PC-3 (cell line): ENCODE measurements at regions not wholly inside any gene's neighbourhood (a gene's known extent, or its start where the extent isn't known, plus 50 kb on each side); places are given as distances from the start of the nearest gene placed in this dataset.

ENCODE experiments used
- ATAC-seq: fragments of 200-7000 bp; cut with Tn5 transposase; 2 replicates; pipeline ENCODE4 v1.9.1; 2020; ENCODE audit warnings: mild to moderate bottlenecking, moderate library complexity
- BruUV-seq: library from RNA; stranded (reverse); fragments of 400-500 nt; replicated peaks from 2 replicates; lab custom pipeline; 2021; lab: Mats Ljungman, UMichigan
- CTCF ChIA-PET: fragments of 300-600 bp; sonication (Branson Sonifier 250); formaldehyde crosslinking; loops from one replicate; lab custom pipeline; 2022; ENCODE audit warnings: antibody characterized with exemption; lab: Charles Lee
- POLR2A ChIA-PET: fragments of 300-600 bp; sonication (Branson Sonifier 250); formaldehyde crosslinking; loops from one replicate; lab custom pipeline; 2022; ENCODE audit warnings: antibody characterized with exemption; ENCODE audit not compliant: unreplicated experiment; lab: Charles Lee
- DNase-seq: peaks from one replicate; pipeline ENCODE4 v3.0.0-alpha.2; 2015
- H2AFZ ChIP-seq: fragments of 300-600 bp; sonication (generic); 2 replicates; pipeline ENCODE4 v1.6.0; 2016; ENCODE audit warnings: antibody characterized with exemption, low read length
- H3F3A ChIP-seq: fragments of 300-600 bp; sonication (generic); one replicate; pipeline ENCODE4 v1.6.0; 2017; ENCODE audit warnings: antibody characterized with exemption, low read length, control low read depth, mild to moderate bottlenecking; ENCODE audit not compliant: unreplicated experiment
- H3K27ac ChIP-seq: fragments of 300-600 bp; sonication (generic); 2 replicates; pipeline ENCODE4 v1.5.1; 2016; ENCODE audit warnings: mild to moderate bottlenecking, low read length
- H3K27me3 ChIP-seq: fragments of 300-600 bp; sonication (generic); 2 replicates; pipeline ENCODE4 v1.6.1; 2016; ENCODE audit warnings: low read length, mixed read lengths
- H3K36me3 ChIP-seq: fragments of 300-600 bp; sonication (generic); 2 replicates; pipeline ENCODE4 v1.6.1; 2016; ENCODE audit warnings: low read depth, mixed run types, low read length, mixed read lengths
- H3K4me1 ChIP-seq: fragments of 300-600 bp; sonication (generic); 2 replicates; pipeline ENCODE4 v1.5.1; 2016; ENCODE audit warnings: low read length; ENCODE audit not compliant: insufficient read depth
- H3K4me2 ChIP-seq: fragments of 300-600 bp; sonication (generic); 2 replicates; pipeline ENCODE4 v1.6.0; 2016; ENCODE audit warnings: low read length
- H3K4me3 ChIP-seq: fragments of 300-600 bp; sonication (generic); 2 replicates; pipeline ENCODE4 v1.5.1; 2016; ENCODE audit warnings: mild to moderate bottlenecking, low read length, mixed read lengths
- H3K79me2 ChIP-seq: fragments of 300-600 bp; sonication (generic); 2 replicates; pipeline ENCODE4 v1.6.1; 2017; ENCODE audit warnings: low read length, mixed read lengths
- H3K9ac ChIP-seq: fragments of 300-600 bp; sonication (generic); 2 replicates; pipeline ENCODE4 v1.6.0; 2016; ENCODE audit warnings: mild to moderate bottlenecking, low read length
- H3K9me2 ChIP-seq: fragments of 300-600 bp; sonication (generic); replicated peaks from 2 replicates; pipeline ENCODE4 v1.6.1; 2016; ENCODE audit warnings: mixed run types, low read length, mixed read lengths
- H3K9me3 ChIP-seq: fragments of 300-600 bp; sonication (generic); 2 replicates; pipeline ENCODE4 v1.6.1; 2016; ENCODE audit warnings: low read length, mixed read lengths
- H4K20me1 ChIP-seq: fragments of 300-600 bp; sonication (generic); 2 replicates; pipeline ENCODE4 v1.6.1; 2016; ENCODE audit warnings: low read length, mixed read lengths
- CTCF ChIP-seq: fragments of 300-600 bp; sonication (generic); conservative IDR thresholded peaks from 2 replicates; pipeline ENCODE4 v1.5.1; 2017; ENCODE audit warnings: antibody characterized with exemption, low read depth, mild to moderate bottlenecking, low read length
- EZH2 ChIP-seq: fragments of 300-600 bp; sonication (generic); IDR thresholded peaks from one replicate; pipeline ENCODE4 v1.6.1; 2017; ENCODE audit warnings: antibody characterized with exemption, mild to moderate bottlenecking, low read length; ENCODE audit not compliant: unreplicated experiment
- EZH2phosphoT487 ChIP-seq: fragments of 300-600 bp; sonication (generic); IDR thresholded peaks from 2 replicates; pipeline ENCODE4 v1.6.1; 2018; ENCODE audit warnings: mild to moderate bottlenecking, antibody characterized with exemption, low read length, borderline replicate concordance
- intact Hi-C: fragments of 100-400 bp; cut with micrococcal nuclease; formaldehyde crosslinking; loops from 2 replicates; pipeline ENCODE4 v1.9.0; 2023

DNA sequence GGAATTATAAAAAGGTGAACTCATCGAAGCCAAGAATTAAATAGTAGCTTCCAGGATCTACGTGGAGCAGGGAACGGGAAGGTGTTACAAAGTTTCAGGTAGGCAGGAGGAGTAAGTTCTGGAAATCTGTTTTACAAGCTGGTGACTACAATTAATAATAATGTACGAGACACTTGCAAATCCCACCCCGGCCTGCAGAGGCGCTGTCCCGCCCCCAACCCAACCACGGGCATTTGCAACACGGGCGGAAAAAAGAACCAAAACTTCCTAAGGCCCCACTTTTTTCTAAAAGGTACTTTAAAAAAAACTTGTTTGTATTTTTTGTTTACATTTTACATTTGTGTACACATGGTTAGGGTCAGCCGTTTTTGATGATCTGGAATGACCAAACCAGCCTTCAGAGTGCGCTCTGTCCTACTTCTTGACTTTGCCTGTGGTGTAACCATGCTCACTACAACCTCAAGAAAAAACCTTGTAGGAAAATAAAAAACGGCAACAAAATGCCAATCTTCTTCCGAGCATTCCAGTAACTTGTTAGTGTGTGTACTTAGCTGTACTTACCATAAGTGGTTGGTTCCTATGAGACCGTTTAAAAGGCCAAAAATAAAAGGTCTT, 449.6 kb upstream of the B3GAT1 start:
- H3K9me3 ChIP-seq: 0 out of 2 replicates have a peak, but pooled peaks cover 4% of the 10 kb centered on the region
- no TSS peak for BruUV-seq
- no peak overlapping the region for H2AFZ ChIP-seq
- H3K4me1 ChIP-seq: no peaks in the 10 kb centered on the region
- POLR2A ChIA-PET: interaction anchor here (0.6 kb wide), 1 partner anchor 15 kb away, joined by 4 read pairs; no protein-coding TSS in a partner anchor
- H3K79me2 ChIP-seq: no peaks in the 10 kb centered on the region
- no peaks in the 10 kb centered on the region for H3F3A ChIP-seq
- H3K4me3 ChIP-seq: no peak overlapping the region
- ATAC-seq (no peak), DNase-seq (no peak)
- no peaks in the 10 kb centered on the region for H4K20me1 ChIP-seq
- no peak overlapping the region for H3K27ac ChIP-seq
- intact Hi-C loops: no loop called here
- H3K9ac ChIP-seq: no peak overlapping the region
- CTCF ChIA-PET: no interaction called here
- no peaks in the 10 kb centered on the region for H3K36me3 ChIP-seq
- peaks cover 28% of the 10 kb centered on the region for H3K27me3 ChIP-seq
- H3K9me2 ChIP-seq: no peaks in the 10 kb centered on the region
- H3K4me2 ChIP-seq: no peak overlapping the region
- TF ChIP-seq EZH2phosphoT487 (no peak), CTCF (peak; percentile 56)

DNA sequence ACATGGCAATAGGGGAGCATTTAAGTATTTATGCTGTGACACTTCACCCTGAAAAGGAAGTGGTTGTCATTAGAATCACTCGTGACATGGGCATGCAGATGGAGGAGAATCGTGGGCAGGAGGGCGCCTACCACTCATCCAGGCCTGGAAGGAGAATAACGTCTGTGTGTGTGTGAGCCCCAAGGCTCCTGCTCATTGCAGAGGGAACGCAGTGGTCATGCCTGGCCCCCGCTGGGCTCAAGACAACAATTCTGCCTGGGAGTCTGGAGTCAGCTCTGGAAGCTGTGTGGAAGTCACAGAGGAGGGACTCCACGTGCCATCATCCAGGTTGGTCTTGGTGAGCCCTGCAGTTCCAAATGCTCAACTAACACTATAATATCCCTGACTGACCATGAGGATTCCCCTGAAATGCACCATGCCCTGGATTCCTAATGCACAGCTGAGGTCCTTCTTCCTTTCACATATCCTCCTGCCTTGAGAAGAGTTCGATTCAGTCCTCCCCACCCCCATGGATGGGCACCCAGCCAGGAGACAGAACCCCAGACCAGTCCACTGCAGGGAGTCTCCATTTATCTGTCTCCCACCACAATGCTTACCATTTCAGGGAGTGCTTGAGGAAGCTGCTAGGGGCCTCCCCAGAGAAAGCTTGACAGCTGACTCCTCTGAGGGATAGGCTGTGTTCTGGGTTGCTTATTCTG, 446.9 kb upstream of the B3GAT1 start:
- Histone ChIP-seq H3K79me2 (no peaks in the 10 kb centered on the region), H3K9me3 (0 out of 2 replicates have a peak, but pooled peaks cover 8% of the 10 kb centered on the region), H2AFZ (no peak overlapping the region), H3F3A (no peaks in the 10 kb centered on the region), H3K4me3 (no peak overlapping the region), H3K36me3 (no peaks in the 10 kb centered on the region), H3K9me2 (no peaks in the 10 kb centered on the region), H4K20me1 (no peaks in the 10 kb centered on the region), H3K4me2 (no peak overlapping the region), H3K27me3 (peaks cover 37% of the 10 kb centered on the region), H3K27ac (no peak overlapping the region), H3K9ac (no peak overlapping the region), H3K4me1 (no peaks in the 10 kb centered on the region)
- ATAC-seq (no peak), DNase-seq (no peak)
- intact Hi-C loops: no loop called here
- ChIA-PET CTCF (no interaction called here), POLR2A (no interaction called here)
- TF ChIP-seq EZH2phosphoT487 (no peak), EZH2 (no peak), CTCF (no peak)
- no TSS peak for BruUV-seq

DNA sequence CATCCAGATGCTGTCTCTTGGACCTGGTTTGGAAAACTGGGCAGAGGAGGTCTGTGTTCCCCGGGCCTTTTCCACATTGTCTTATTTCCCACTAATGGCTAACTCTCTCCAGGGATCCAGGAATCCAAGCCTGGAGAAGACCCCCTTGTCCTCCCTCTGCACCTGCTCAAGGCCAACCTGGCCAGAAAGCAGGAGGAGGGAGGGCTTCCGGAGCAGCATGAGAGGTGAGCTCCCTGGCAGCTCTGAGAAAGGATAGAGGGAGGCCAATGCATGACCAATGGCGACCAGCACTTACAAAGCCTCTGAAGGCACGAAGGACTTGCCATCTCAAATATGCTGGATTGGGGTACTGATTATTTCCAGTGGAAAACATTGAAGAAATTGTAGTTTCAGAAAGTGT, 445.0 kb upstream of the B3GAT1 start:
- DNase-seq (no peak), ATAC-seq (no peak)
- TF ChIP-seq EZH2 (no peak), EZH2phosphoT487 (no peak), CTCF (no peak)
- no peaks in the 10 kb centered on the region for H4K20me1 ChIP-seq
- CTCF ChIA-PET: no interaction called here
- H2AFZ ChIP-seq: no peak overlapping the region
- peaks cover 33% of the 10 kb centered on the region; the same call in 1 of the 2 replicates for H3K27me3 ChIP-seq
- POLR2A ChIA-PET: no interaction called here
- intact Hi-C loops: no loop called here
- H3K4me3 ChIP-seq: no peak overlapping the region
- no peaks in the 10 kb centered on the region for H3K36me3 ChIP-seq
- BruUV-seq: no TSS peak
- H3K9me3 ChIP-seq: 0 out of 2 replicates have a peak, but pooled peaks cover 8% of the 10 kb centered on the region
- H3K4me2 ChIP-seq: no peak overlapping the region
- no peaks in the 10 kb centered on the region for H3K79me2 ChIP-seq
- no peak overlapping the region for H3K9ac ChIP-seq
- H3K9me2 ChIP-seq: no peaks in the 10 kb centered on the region
- no peaks in the 10 kb centered on the region for H3K4me1 ChIP-seq
- no peaks in the 10 kb centered on the region for H3F3A ChIP-seq
- H3K27ac ChIP-seq: no peak overlapping the region
